HCT116 (cell line): ENCODE measurements at regions not wholly inside any gene's neighbourhood (a gene's known extent, or its start where the extent isn't known, plus 50 kb on each side); places are given as distances from the start of the nearest gene placed in this dataset.
A peak's percentile ranks its signal among the peaks of the same experiment; 100 is the strongest.

ENCODE experiments used
- ATAC-seq: fragments of 200-7000 bp; cut with Tn5 transposase; 2 replicates; pipeline ENCODE4 v1.9.1; 2020; ENCODE audit warnings: mild to moderate bottlenecking, moderate library complexity
- BruUV-seq: library from RNA; stranded (reverse); fragments of 400-500 nt; replicated peaks from 2 replicates; lab custom pipeline; 2021; lab: Mats Ljungman, UMichigan
- CTCF ChIA-PET: fragments of 300-600 bp; sonication (Branson Sonifier 250); formaldehyde crosslinking; loops from one replicate; lab custom pipeline; 2021; ENCODE audit warnings: antibody characterized with exemption; lab: Charles Lee
- POLR2A ChIA-PET: fragments of 300-600, 350-600 bp; sonication (Branson Sonifier 250); formaldehyde crosslinking; loops from one replicate; lab custom pipeline; 2021; ENCODE audit warnings: antibody characterized with exemption; lab: Charles Lee
- RAD21 ChIA-PET, 2 experiments: fragments of 300-600 bp; sonication (Branson Sonifier 250); formaldehyde crosslinking; loops; one replicate each; lab custom pipeline; 2023; ENCODE audit warnings: low total read pairs in 2 of 2; ENCODE audit not compliant: uncharacterized antibody in 2 of 2, unreplicated experiment in 2 of 2, low non-redundant PET in 1 of 2; lab: Charles Lee
- DNase-seq: peaks from one replicate; pipeline ENCODE4 v3.0.0-alpha.2; 2010; ENCODE audit warnings: low read depth, low spot score
- H2AFZ ChIP-seq: fragments of 200-600 bp; shearing (Covaris generic), sonication (generic); 2 replicates; pipeline ENCODE4 v1.6.1; 2017; ENCODE audit warnings: low read depth, mixed run types, mixed read lengths, antibody characterized with exemption, low read length; ENCODE audit not compliant: poor library complexity, severe bottlenecking
- H3K27ac ChIP-seq: 2 replicates; pipeline ENCODE4 v1.5.1; 2012; ENCODE audit warnings: low read depth, low read length
- H3K27me3 ChIP-seq: fragments of 200-600 bp; sonication (generic); 2 replicates; pipeline ENCODE4 v1.6.1; 2016; ENCODE audit warnings: mixed run types, low read length, mixed read lengths; ENCODE audit not compliant: insufficient read depth
- H3K36me3 ChIP-seq, 2 experiments: fragments of 200-500 bp in 1 of 2; fragments of 200-600 bp in 1 of 2; sonication (Bioruptor generic) in 1 of 2; sonication (generic) in 1 of 2; 2 replicates each; pipeline versions ENCODE4 v1.5.1 to v1.6.1; 2014 to 2016; ENCODE audit warnings: low read length in 2 of 2, inconsistent platforms in 1 of 2, mixed read lengths in 1 of 2, mixed run types in 1 of 2; ENCODE audit not compliant: insufficient read depth in 2 of 2, control insufficient read depth in 1 of 2
- H3K4me1 ChIP-seq, 2 experiments: fragments of 200-600 bp in 1 of 2; sonication (generic) in 1 of 2; 2 replicates each; pipeline versions ENCODE4 v1.5.1 to v1.6.1; 2012 to 2017; ENCODE audit warnings: low read length in 2 of 2, inconsistent platforms in 1 of 2, mild to moderate bottlenecking in 1 of 2, mixed read lengths in 1 of 2, mixed run types in 1 of 2, moderate library complexity in 1 of 2; ENCODE audit not compliant: insufficient read depth in 2 of 2, control insufficient read depth in 1 of 2
- H3K4me2 ChIP-seq: fragments of 200-600 bp; sonication (generic); 2 replicates; pipeline ENCODE4 v1.6.1; 2017; ENCODE audit warnings: mixed run types, low read length, mixed read lengths
- H3K4me3 ChIP-seq, 2 experiments: fragments of 200-600 bp in 1 of 2; sonication (generic) in 1 of 2; replicated peaks in 1 of 2; 2 replicates each; pipeline ENCODE4 v1.5.1; 2011 to 2016; ENCODE audit warnings: low read length in 2 of 2, control low read depth in 1 of 2, low read depth in 1 of 2, mild to moderate bottlenecking in 1 of 2, mixed read lengths in 1 of 2, mixed run types in 1 of 2
- H3K79me2 ChIP-seq: fragments of 200-600 bp; sonication (generic); 2 replicates; pipeline ENCODE4 v1.6.1; 2017; ENCODE audit warnings: mild to moderate bottlenecking, mixed run types, low read length, moderate library complexity, mixed read lengths; ENCODE audit not compliant: insufficient read depth
- H3K9ac ChIP-seq: fragments of 200-600 bp; sonication (generic); 2 replicates; pipeline ENCODE4 v1.6.1; 2016; ENCODE audit warnings: low read length, mixed read lengths
- H3K9me2 ChIP-seq: fragments of 200-600 bp; sonication (generic), shearing (Covaris generic); 2 replicates; pipeline ENCODE4 v1.6.1; 2017; ENCODE audit warnings: mixed run types, mild to moderate bottlenecking, moderate library complexity; ENCODE audit not compliant: insufficient read depth
- H3K9me3 ChIP-seq, 2 experiments: fragments of 200-500 bp in 1 of 2; fragments of 200-600 bp in 1 of 2; sonication (Bioruptor generic) in 1 of 2; sonication (generic) in 1 of 2; 2 replicates each; pipeline ENCODE4 v1.6.1; 2014 to 2017; ENCODE audit warnings: low read length in 2 of 2, mixed read lengths in 2 of 2, inconsistent platforms in 1 of 2, low read depth in 1 of 2, mild to moderate bottlenecking in 1 of 2, mixed run types in 1 of 2, moderate library complexity in 1 of 2; ENCODE audit not compliant: control insufficient read depth in 1 of 2, insufficient read depth in 1 of 2
- H4K20me1 ChIP-seq: fragments of 200-600 bp; sonication (generic), shearing (Covaris generic); 2 replicates; pipeline ENCODE4 v1.6.1; 2017; ENCODE audit warnings: mixed run types, mild to moderate bottlenecking, moderate library complexity; ENCODE audit not compliant: insufficient read depth
- ATF3 ChIP-seq: IDR thresholded peaks from 2 replicates; pipeline ENCODE4 v1.6.1; 2012
- CBX3 ChIP-seq: IDR thresholded peaks from 2 replicates; pipeline ENCODE4 v1.6.1; 2012; ENCODE audit warnings: low read depth
- CEBPB ChIP-seq: IDR thresholded peaks from 2 replicates; pipeline ENCODE4 v1.6.1; 2012; ENCODE audit warnings: low read depth
- EGR1 ChIP-seq: IDR thresholded peaks from 2 replicates; pipeline ENCODE4 v1.6.1; 2012; ENCODE audit warnings: low read depth
- ELF1 ChIP-seq: IDR thresholded peaks from 2 replicates; pipeline ENCODE4 v1.6.1; 2012; ENCODE audit warnings: low read depth, borderline replicate concordance
- EZH2 ChIP-seq: fragments of 200-600 bp; sonication (generic); IDR thresholded peaks from 2 replicates; pipeline ENCODE4 v1.6.1; 2017; ENCODE audit warnings: antibody characterized with exemption, mixed run types
- EZH2phosphoT487 ChIP-seq: fragments of 200-600 bp; IDR thresholded peaks from 2 replicates; pipeline ENCODE4 v1.6.1; 2018; ENCODE audit warnings: antibody characterized with exemption, borderline replicate concordance
- FOSL1 ChIP-seq: IDR thresholded peaks from 2 replicates; pipeline ENCODE4 v1.6.1; 2012; ENCODE audit warnings: low read depth
- JUND ChIP-seq: IDR thresholded peaks from 2 replicates; pipeline ENCODE4 v1.6.1; 2012
- MAX ChIP-seq: IDR thresholded peaks from 2 replicates; pipeline ENCODE4 v1.6.1; 2012
- RAD21 ChIP-seq: IDR thresholded peaks from 2 replicates; pipeline ENCODE4 v1.6.1; 2012; ENCODE audit warnings: low read depth, mild to moderate bottlenecking
- SIN3A ChIP-seq: IDR thresholded peaks from 2 replicates; pipeline ENCODE4 v1.6.1; 2012; ENCODE audit warnings: low read depth
- SP1 ChIP-seq: IDR thresholded peaks from 2 replicates; pipeline ENCODE4 v1.6.1; 2012; ENCODE audit warnings: low read depth
- SRF ChIP-seq: IDR thresholded peaks from 2 replicates; pipeline ENCODE4 v1.6.1; 2012; ENCODE audit warnings: low read depth
- YY1 ChIP-seq: IDR thresholded peaks from 2 replicates; pipeline ENCODE4 v1.6.1; 2011; ENCODE audit warnings: low read length, low read depth, moderate library complexity, mild to moderate bottlenecking; ENCODE audit not compliant: insufficient replicate concordance; ENCODE audit errors: extremely low read depth
- ZBTB33 ChIP-seq: IDR thresholded peaks from 2 replicates; pipeline ENCODE4 v1.6.1; 2011; ENCODE audit warnings: mild to moderate bottlenecking, low read length, moderate library complexity; ENCODE audit not compliant: insufficient replicate concordance; ENCODE audit errors: extremely low read depth
- ZFX ChIP-seq: fragments of 450-650 bp; IDR thresholded peaks from 2 replicates; pipeline ENCODE4 v1.6.1; 2017
- intact Hi-C: fragments of 100-400 bp; cut with micrococcal nuclease; formaldehyde crosslinking; loops from 2 replicates; pipeline ENCODE4 v1.10.0; 2022
- TF ChIP-seq, protein P1 (sequence below), 3 experiments: fragments of 200-600 bp in 1 of 3; sonication (generic) in 1 of 3; IDR thresholded peaks in 2 of 3; conservative IDR thresholded peaks in 1 of 3; 2 replicates each; pipeline ENCODE4 v1.5.1; 2012 to 2017; ENCODE audit warnings: low read depth in 2 of 3, low read length in 2 of 3, antibody characterized with exemption in 1 of 3, borderline replicate concordance in 1 of 3, control low read depth in 1 of 3, mild to moderate bottlenecking in 1 of 3, mixed read lengths in 1 of 3, mixed run types in 1 of 3, moderate library complexity in 1 of 3; ENCODE audit not compliant: insufficient read depth in 1 of 3
- TF ChIP-seq, protein P2 (sequence below): IDR thresholded peaks from 2 replicates; pipeline ENCODE4 v1.6.1; 2012; ENCODE audit warnings: low read depth

DNA sequence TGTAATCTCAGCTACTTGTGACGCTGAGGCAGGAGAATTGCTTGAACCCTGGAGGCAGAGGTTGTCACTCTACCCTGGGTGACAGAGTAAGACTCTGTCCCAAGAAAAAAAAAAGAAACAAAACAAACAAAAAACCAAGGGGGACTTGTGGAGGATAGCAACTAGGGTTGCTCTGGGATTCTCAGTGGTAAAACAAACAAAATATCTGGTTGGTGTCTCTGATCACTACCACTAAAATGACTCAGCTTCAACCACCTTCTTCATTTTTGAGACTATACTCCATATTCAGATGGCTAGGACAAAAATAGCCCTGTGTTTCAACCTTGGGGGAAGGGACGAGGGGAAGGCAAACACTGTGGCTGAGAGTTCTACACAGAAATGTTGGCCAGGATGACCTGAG, 110.3 kb downstream of the ARRDC3 start:
- Histone ChIP-seq H3K9ac (no peak overlapping the region), H4K20me1 (no peaks in the 10 kb centered on the region), H2AFZ (peak overlapping the region; percentile 32), H3K4me2 (no peak overlapping the region; the same call in 1 of the 2 replicates), H3K27ac (no peak overlapping the region), H3K36me3 (no peaks in the 10 kb centered on the region), H3K79me2 (no peaks in the 10 kb centered on the region), H3K9me2 (no peaks in the 10 kb centered on the region), H3K4me3 (no peak overlapping the region), H3K4me1 (peaks cover 7 to 23% of the 10 kb centered on the region in 2 experiments), H3K9me3 (no peaks in the 10 kb centered on the region), H3K27me3 (no peaks in the 10 kb centered on the region)
- BruUV-seq, result no TSS peak
- ChIA-PET CTCF (no interaction called here), RAD21 (no interaction called here), POLR2A (no interaction called here)
- intact Hi-C loops, result no loop called here
- no peak for ATAC-seq
- no peak for DNase-seq
- TF ChIP-seq SIN3A (no peak), MAX (no peak), ZBTB33 (no peak), SRF (no peak), EZH2 (no peak), RAD21 (no peak), YY1 (no peak), ZFX (no peak), SP1 (no peak), ELF1 (no peak), JUND (no peak), CBX3 (no peak), EZH2phosphoT487 (no peak), ATF3 (no peak), EGR1 (no peak), FOSL1 (no peak), CEBPB (no peak)
- TF ChIP-seq, protein P1, sequence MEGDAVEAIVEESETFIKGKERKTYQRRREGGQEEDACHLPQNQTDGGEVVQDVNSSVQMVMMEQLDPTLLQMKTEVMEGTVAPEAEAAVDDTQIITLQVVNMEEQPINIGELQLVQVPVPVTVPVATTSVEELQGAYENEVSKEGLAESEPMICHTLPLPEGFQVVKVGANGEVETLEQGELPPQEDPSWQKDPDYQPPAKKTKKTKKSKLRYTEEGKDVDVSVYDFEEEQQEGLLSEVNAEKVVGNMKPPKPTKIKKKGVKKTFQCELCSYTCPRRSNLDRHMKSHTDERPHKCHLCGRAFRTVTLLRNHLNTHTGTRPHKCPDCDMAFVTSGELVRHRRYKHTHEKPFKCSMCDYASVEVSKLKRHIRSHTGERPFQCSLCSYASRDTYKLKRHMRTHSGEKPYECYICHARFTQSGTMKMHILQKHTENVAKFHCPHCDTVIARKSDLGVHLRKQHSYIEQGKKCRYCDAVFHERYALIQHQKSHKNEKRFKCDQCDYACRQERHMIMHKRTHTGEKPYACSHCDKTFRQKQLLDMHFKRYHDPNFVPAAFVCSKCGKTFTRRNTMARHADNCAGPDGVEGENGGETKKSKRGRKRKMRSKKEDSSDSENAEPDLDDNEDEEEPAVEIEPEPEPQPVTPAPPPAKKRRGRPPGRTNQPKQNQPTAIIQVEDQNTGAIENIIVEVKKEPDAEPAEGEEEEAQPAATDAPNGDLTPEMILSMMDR (IDR thresholded peaks at IDR 0.05 in 2 of 3, conservative IDR thresholded peaks at IDR 0.05 in 1 of 3; ENCODE audit: borderline replicate concordance in 1 of 3, insufficient read depth in 1 of 3, low read depth in 2 of 3, low read length in 2 of 3), result no peak
- TF ChIP-seq, protein P2, sequence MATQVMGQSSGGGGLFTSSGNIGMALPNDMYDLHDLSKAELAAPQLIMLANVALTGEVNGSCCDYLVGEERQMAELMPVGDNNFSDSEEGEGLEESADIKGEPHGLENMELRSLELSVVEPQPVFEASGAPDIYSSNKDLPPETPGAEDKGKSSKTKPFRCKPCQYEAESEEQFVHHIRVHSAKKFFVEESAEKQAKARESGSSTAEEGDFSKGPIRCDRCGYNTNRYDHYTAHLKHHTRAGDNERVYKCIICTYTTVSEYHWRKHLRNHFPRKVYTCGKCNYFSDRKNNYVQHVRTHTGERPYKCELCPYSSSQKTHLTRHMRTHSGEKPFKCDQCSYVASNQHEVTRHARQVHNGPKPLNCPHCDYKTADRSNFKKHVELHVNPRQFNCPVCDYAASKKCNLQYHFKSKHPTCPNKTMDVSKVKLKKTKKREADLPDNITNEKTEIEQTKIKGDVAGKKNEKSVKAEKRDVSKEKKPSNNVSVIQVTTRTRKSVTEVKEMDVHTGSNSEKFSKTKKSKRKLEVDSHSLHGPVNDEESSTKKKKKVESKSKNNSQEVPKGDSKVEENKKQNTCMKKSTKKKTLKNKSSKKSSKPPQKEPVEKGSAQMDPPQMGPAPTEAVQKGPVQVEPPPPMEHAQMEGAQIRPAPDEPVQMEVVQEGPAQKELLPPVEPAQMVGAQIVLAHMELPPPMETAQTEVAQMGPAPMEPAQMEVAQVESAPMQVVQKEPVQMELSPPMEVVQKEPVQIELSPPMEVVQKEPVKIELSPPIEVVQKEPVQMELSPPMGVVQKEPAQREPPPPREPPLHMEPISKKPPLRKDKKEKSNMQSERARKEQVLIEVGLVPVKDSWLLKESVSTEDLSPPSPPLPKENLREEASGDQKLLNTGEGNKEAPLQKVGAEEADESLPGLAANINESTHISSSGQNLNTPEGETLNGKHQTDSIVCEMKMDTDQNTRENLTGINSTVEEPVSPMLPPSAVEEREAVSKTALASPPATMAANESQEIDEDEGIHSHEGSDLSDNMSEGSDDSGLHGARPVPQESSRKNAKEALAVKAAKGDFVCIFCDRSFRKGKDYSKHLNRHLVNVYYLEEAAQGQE, result no peak
